ENCODE measurements at regions not wholly inside any gene's neighbourhood (a gene's known extent, or its start where the extent isn't known, plus 50 kb on each side); places are given as distances from the start of the nearest gene placed in this dataset.
"Not testable (repeated sequence)": the region's sequence is repeated elsewhere in the genome, so short reads cannot be mapped to it uniquely, and the experiment has no call there.

DNA sequence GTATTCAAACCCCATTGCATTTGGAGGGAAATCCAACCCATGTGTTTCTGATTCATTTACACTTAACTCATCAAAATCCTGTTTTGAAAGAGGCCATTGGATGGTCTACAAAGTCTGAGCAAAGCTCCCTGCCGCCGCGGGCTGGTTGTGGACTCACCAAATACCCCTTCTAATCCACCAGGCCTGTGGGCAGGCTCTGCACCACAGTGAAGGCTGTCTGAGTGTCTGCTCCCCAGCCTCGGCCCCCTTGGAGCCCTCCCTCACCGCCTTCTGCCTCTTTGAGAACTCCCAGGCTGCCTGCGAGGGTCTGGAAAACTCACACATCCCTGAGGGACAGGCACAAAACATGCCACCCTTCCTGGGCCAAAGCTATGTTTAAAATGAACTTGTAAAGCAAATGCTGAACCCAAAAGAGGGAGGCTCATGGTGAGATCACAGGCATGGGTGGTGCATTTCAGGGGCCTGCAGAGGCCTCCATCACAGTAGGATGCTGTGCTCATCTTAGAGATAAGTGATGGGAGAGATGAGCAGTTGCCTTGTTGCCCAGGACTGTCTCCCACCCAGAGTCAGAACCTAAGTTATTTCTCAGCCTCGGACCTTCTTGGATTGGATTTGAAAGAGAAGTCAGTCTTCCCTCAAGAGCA is 225.0 kb downstream of the CYP26B1 start:
- Histone ChIP-seq H3K4me1 (ENCODE audit: insufficient read depth, low read length) (peaks cover 28% of the 10 kb centered on the region), H3K9ac (ENCODE audit: low read length) (no peak overlapping the region), H3K27ac (ENCODE audit: low read depth, low read length) (no peak overlapping the region), H3K9me3 (ENCODE audit: low read length) (no peaks in the 10 kb centered on the region), H3K36me3 (ENCODE audit: insufficient read depth, low read length) (no peaks in the 10 kb centered on the region), H3K4me3 (ENCODE audit: low read depth in 1 of 2, low read length in 2 of 2) (no peak overlapping the region), H3K27me3 (ENCODE audit: control insufficient read depth in 1 of 2, insufficient read depth in 2 of 2, low read length in 2 of 2) (no peaks in the 10 kb centered on the region)

GRCh38 chr2:71922091-71922490 is 225.6 kb downstream of the CYP26B1 start:
- Histone ChIP-seq H3K4me1 (ENCODE audit: insufficient read depth, low read length) (peaks cover 28% of the 10 kb centered on the region), H3K36me3 (ENCODE audit: insufficient read depth, low read length) (no peaks in the 10 kb centered on the region), H3K9me3 (ENCODE audit: low read length) (no peaks in the 10 kb centered on the region), H3K9ac (ENCODE audit: low read length) (no peak overlapping the region), H3K4me3 (ENCODE audit: low read depth in 1 of 2, low read length in 2 of 2) (no peak overlapping the region), H3K27ac (ENCODE audit: low read depth, low read length) (no peak overlapping the region), H3K27me3 (ENCODE audit: control insufficient read depth in 1 of 2, insufficient read depth in 2 of 2, low read length in 2 of 2) (no peaks in the 10 kb centered on the region)

GRCh38 chr2:71920819-71921218 is 226.8 kb downstream of the CYP26B1 start:
- H3K4me1 ChIP-seq (ENCODE audit: insufficient read depth, low read length) = peaks cover 21% of the 10 kb centered on the region
- not testable (repeated sequence) for H3K4me3 ChIP-seq (ENCODE audit: low read depth in 1 of 2, low read length in 2 of 2); H3K9ac ChIP-seq (ENCODE audit: low read length); H3K36me3 ChIP-seq (ENCODE audit: insufficient read depth, low read length); H3K27ac ChIP-seq (ENCODE audit: low read depth, low read length); H3K27me3 ChIP-seq (ENCODE audit: control insufficient read depth in 1 of 2, insufficient read depth in 2 of 2, low read length in 2 of 2); H3K9me3 ChIP-seq (ENCODE audit: low read length)

- H3K9me3 ChIP-seq (ENCODE audit: low read length) = no peaks in the 10 kb centered on the region
- H3K4me3 ChIP-seq (ENCODE audit: low read depth in 1 of 2, low read length in 2 of 2) = no peak overlapping the region
- H3K9ac ChIP-seq (ENCODE audit: low read length) = no peak overlapping the region
- H3K4me1 ChIP-seq (ENCODE audit: insufficient read depth, low read length) = peaks cover 10% of the 10 kb centered on the region
- no peak overlapping the region for H3K27ac ChIP-seq (ENCODE audit: low read depth, low read length)
- no peaks in the 10 kb centered on the region for H3K27me3 ChIP-seq (ENCODE audit: control insufficient read depth in 1 of 2, insufficient read depth in 2 of 2, low read length in 2 of 2)
- H3K36me3 ChIP-seq (ENCODE audit: insufficient read depth, low read length) = no peaks in the 10 kb centered on the region
Measured at GRCh38 chr2:71919708-71920107, 228.0 kb downstream of the CYP26B1 start.

GRCh38 chr2:71910277-71910676 is 237.4 kb downstream of the CYP26B1 start:
- H3K9ac ChIP-seq (ENCODE audit: low read length) = no peak overlapping the region
- no peaks in the 10 kb centered on the region for H3K36me3 ChIP-seq (ENCODE audit: insufficient read depth, low read length)

GRCh38 chr2:71908798-71909197 is 238.9 kb downstream of the CYP26B1 start:
- H3K9ac ChIP-seq (ENCODE audit: low read length) = no peak overlapping the region
- H3K36me3 ChIP-seq (ENCODE audit: insufficient read depth, low read length) = no peaks in the 10 kb centered on the region
- H3K4me1 ChIP-seq (ENCODE audit: insufficient read depth, low read length) = no peaks in the 10 kb centered on the region
- no peak overlapping the region for H3K27ac ChIP-seq (ENCODE audit: low read depth, low read length)
- no peaks in the 10 kb centered on the region for H3K9me3 ChIP-seq (ENCODE audit: low read length)
- H3K27me3 ChIP-seq (ENCODE audit: control insufficient read depth in 1 of 2, insufficient read depth in 2 of 2, low read length in 2 of 2) = no peaks in the 10 kb centered on the region
- H3K4me3 ChIP-seq (ENCODE audit: low read depth in 1 of 2, low read length in 2 of 2) = no peak overlapping the region

More at GRCh38 chr2:71910277-71910676, 237.4 kb downstream of the CYP26B1 start:
- no peaks in the 10 kb centered on the region for H3K9me3 ChIP-seq (ENCODE audit: low read length)
- H3K4me1 ChIP-seq (ENCODE audit: insufficient read depth, low read length) = no peaks in the 10 kb centered on the region
- no peak overlapping the region for H3K27ac ChIP-seq (ENCODE audit: low read depth, low read length)
- H3K4me3 ChIP-seq (ENCODE audit: low read depth in 1 of 2, low read length in 2 of 2) = no peak overlapping the region
- H3K27me3 ChIP-seq (ENCODE audit: control insufficient read depth in 1 of 2, insufficient read depth in 2 of 2, low read length in 2 of 2) = no peaks in the 10 kb centered on the region

GRCh38 chr2:71907503-71907902 is 240.2 kb downstream of the CYP26B1 start:
- H3K9ac ChIP-seq (ENCODE audit: low read length) = no peak overlapping the region
- no peak overlapping the region for H3K27ac ChIP-seq (ENCODE audit: low read depth, low read length)
- H3K36me3 ChIP-seq (ENCODE audit: insufficient read depth, low read length) = no peaks in the 10 kb centered on the region
- H3K4me3 ChIP-seq (ENCODE audit: low read depth in 1 of 2, low read length in 2 of 2) = no peak overlapping the region
- H3K9me3 ChIP-seq (ENCODE audit: low read length) = no peaks in the 10 kb centered on the region
- H3K4me1 ChIP-seq (ENCODE audit: insufficient read depth, low read length) = no peaks in the 10 kb centered on the region
- no peaks in the 10 kb centered on the region for H3K27me3 ChIP-seq (ENCODE audit: control insufficient read depth in 1 of 2, insufficient read depth in 2 of 2, low read length in 2 of 2)

GRCh38 chr2:71906357-71906973 is 241.2 kb downstream of the CYP26B1 start:
- Histone ChIP-seq H3K27ac (ENCODE audit: low read depth, low read length) (no peak overlapping the region), H3K4me1 (ENCODE audit: insufficient read depth, low read length) (no peaks in the 10 kb centered on the region), H3K27me3 (ENCODE audit: control insufficient read depth in 1 of 2, insufficient read depth in 2 of 2, low read length in 2 of 2) (no peaks in the 10 kb centered on the region), H3K36me3 (ENCODE audit: insufficient read depth, low read length) (no peaks in the 10 kb centered on the region), H3K4me3 (ENCODE audit: low read depth in 1 of 2, low read length in 2 of 2) (no peak overlapping the region), H3K9ac (ENCODE audit: low read length) (no peak overlapping the region), H3K9me3 (ENCODE audit: low read length) (no peaks in the 10 kb centered on the region)

DNA sequence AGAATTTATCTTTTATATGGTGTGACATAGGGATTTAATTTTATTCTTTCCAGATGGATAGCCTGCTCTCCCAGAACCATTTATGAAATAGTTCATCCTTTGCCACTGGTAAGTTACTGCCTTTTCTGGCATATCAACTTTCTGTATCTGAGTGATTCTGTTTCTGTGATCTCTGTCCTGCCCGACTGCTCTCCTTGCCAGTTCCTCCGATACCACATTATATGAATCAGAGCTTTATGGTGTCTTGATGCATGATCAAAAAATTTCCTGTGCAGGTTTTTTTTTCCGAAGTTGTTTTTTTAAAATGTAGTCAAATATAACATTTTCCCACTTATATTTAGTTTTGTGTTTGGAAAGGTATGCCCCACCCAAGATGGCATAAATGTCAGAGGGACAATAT is 242.5 kb downstream of the CYP26B1 start:
- Histone ChIP-seq H3K27ac (ENCODE audit: low read depth, low read length) (no peak overlapping the region), H3K36me3 (ENCODE audit: insufficient read depth, low read length) (no peaks in the 10 kb centered on the region), H3K9me3 (ENCODE audit: low read length) (no peaks in the 10 kb centered on the region), H3K9ac (ENCODE audit: low read length) (no peak overlapping the region), H3K27me3 (ENCODE audit: control insufficient read depth in 1 of 2, insufficient read depth in 2 of 2, low read length in 2 of 2) (no peaks in the 10 kb centered on the region), H3K4me3 (ENCODE audit: low read depth in 1 of 2, low read length in 2 of 2) (no peak overlapping the region), H3K4me1 (ENCODE audit: insufficient read depth, low read length) (no peaks in the 10 kb centered on the region)

GRCh38 chr2:71903841-71904240 is 243.8 kb downstream of the CYP26B1 start:
- Histone ChIP-seq H3K36me3 (ENCODE audit: insufficient read depth, low read length) (no peaks in the 10 kb centered on the region), H3K27me3 (ENCODE audit: control insufficient read depth in 1 of 2, insufficient read depth in 2 of 2, low read length in 2 of 2) (no peaks in the 10 kb centered on the region), H3K4me3 (ENCODE audit: low read depth in 1 of 2, low read length in 2 of 2) (no peak overlapping the region), H3K9ac (ENCODE audit: low read length) (no peak overlapping the region), H3K27ac (ENCODE audit: low read depth, low read length) (no peak overlapping the region), H3K4me1 (ENCODE audit: insufficient read depth, low read length) (no peaks in the 10 kb centered on the region), H3K9me3 (ENCODE audit: low read length) (no peaks in the 10 kb centered on the region)

GRCh38 chr2:71901466-71901865 is 246.2 kb downstream of the CYP26B1 start:
- H3K9ac ChIP-seq (ENCODE audit: low read length) = no peak overlapping the region
- H3K9me3 ChIP-seq (ENCODE audit: low read length) = no peaks in the 10 kb centered on the region
- no peak overlapping the region for H3K4me3 ChIP-seq (ENCODE audit: low read depth in 1 of 2, low read length in 2 of 2)
- H3K27ac ChIP-seq (ENCODE audit: low read depth, low read length) = no peak overlapping the region
- H3K4me1 ChIP-seq (ENCODE audit: insufficient read depth, low read length) = no peaks in the 10 kb centered on the region
- H3K36me3 ChIP-seq (ENCODE audit: insufficient read depth, low read length) = no peaks in the 10 kb centered on the region
- H3K27me3 ChIP-seq (ENCODE audit: control insufficient read depth in 1 of 2, insufficient read depth in 2 of 2, low read length in 2 of 2) = no peaks in the 10 kb centered on the region
